Neural progenitor cell (in vitro differentiated cells): ENCODE measurements at regions not wholly inside any gene's neighbourhood (a gene's known extent, or its start where the extent isn't known, plus 50 kb on each side); places are given as distances from the start of the nearest gene placed in this dataset.

Source experiments
- EZH2 ChIP-seq: fragments of 200-600 bp; sonication (generic); IDR thresholded peaks from 2 replicates; pipeline ENCODE4 v1.6.1; 2017; ENCODE audit warnings: antibody characterized with exemption, mild to moderate bottlenecking, moderate library complexity
- TF ChIP-seq, protein P1 (sequence below): fragments of 200-600 bp; sonication (generic); IDR thresholded peaks from 2 replicates; pipeline ENCODE4 v1.5.1; 2017; ENCODE audit warnings: antibody characterized with exemption, mild to moderate bottlenecking

GRCh38 chr6:169328112-169328801 lies 74.6 kb upstream of the THBS2 start:
- TF ChIP-seq, protein P1, sequence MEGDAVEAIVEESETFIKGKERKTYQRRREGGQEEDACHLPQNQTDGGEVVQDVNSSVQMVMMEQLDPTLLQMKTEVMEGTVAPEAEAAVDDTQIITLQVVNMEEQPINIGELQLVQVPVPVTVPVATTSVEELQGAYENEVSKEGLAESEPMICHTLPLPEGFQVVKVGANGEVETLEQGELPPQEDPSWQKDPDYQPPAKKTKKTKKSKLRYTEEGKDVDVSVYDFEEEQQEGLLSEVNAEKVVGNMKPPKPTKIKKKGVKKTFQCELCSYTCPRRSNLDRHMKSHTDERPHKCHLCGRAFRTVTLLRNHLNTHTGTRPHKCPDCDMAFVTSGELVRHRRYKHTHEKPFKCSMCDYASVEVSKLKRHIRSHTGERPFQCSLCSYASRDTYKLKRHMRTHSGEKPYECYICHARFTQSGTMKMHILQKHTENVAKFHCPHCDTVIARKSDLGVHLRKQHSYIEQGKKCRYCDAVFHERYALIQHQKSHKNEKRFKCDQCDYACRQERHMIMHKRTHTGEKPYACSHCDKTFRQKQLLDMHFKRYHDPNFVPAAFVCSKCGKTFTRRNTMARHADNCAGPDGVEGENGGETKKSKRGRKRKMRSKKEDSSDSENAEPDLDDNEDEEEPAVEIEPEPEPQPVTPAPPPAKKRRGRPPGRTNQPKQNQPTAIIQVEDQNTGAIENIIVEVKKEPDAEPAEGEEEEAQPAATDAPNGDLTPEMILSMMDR = no peak
- TF ChIP-seq EZH2 = no peak
